Endothelial cell (in vitro differentiated cells): ENCODE measurements at regions not wholly inside any gene's neighbourhood (a gene's known extent, or its start where the extent isn't known, plus 50 kb on each side); places are given as distances from the start of the nearest gene placed in this dataset.

ENCODE experiments used
- DNase-seq: peaks from one replicate; pipeline ENCODE4 v3.0.0; 2021; ENCODE audit warnings: low spot score
- H3K27ac Mint-ChIP-seq: one replicate; pipeline ENCODE4 v1.8.0; 2021; ENCODE audit warnings: mixed read lengths, inconsistent platforms; ENCODE audit not compliant: unreplicated experiment
- H3K27me3 Mint-ChIP-seq: one replicate; pipeline ENCODE4 v1.8.0; 2021; ENCODE audit warnings: mild to moderate bottlenecking, moderate library complexity, mixed read lengths, inconsistent platforms; ENCODE audit not compliant: unreplicated experiment
- H3K36me3 Mint-ChIP-seq: one replicate; pipeline ENCODE4 v1.8.0; 2021; ENCODE audit warnings: mild to moderate bottlenecking, low read depth, mixed read lengths, inconsistent platforms; ENCODE audit not compliant: unreplicated experiment
- H3K4me1 Mint-ChIP-seq: one replicate; pipeline ENCODE4 v1.8.0; 2021; ENCODE audit warnings: mild to moderate bottlenecking, mixed read lengths, inconsistent platforms; ENCODE audit not compliant: unreplicated experiment
- H3K4me3 Mint-ChIP-seq: one replicate; pipeline ENCODE4 v1.8.0; 2021; ENCODE audit warnings: mild to moderate bottlenecking, mixed read lengths, inconsistent platforms; ENCODE audit not compliant: unreplicated experiment
- H3K9me3 Mint-ChIP-seq: one replicate; pipeline ENCODE4 v1.8.0; 2021; ENCODE audit warnings: mixed read lengths, inconsistent platforms; ENCODE audit not compliant: unreplicated experiment
- TF ChIP-seq, protein P1 (sequence below): fragments of 200-600 bp; sonication (generic); IDR thresholded peaks from one replicate; pipeline ENCODE4 v1.5.0; 2021; ENCODE audit warnings: antibody characterized with exemption; ENCODE audit not compliant: unreplicated experiment

DNA sequence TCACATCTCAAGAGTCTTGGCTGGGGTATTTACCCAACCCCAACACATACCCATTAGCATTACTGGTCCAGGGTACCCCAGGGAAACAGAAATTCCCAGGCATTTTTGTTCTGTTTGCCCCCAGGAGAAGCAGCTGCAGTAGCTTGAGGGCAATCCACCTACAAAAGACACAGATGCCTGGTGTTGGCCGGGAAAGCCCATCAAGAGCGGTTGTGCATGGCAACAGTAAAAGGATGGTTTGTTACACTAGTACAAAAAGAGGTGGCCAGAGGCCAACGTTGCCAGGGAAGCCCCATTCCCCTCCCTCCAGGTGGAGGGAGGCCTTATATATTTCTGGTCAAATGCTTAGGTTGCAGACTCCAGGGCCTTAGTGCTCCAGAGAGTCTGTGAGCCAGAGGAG lies 637.8 kb downstream of the BCOR start:
- Mint-ChIP-seq H3K4me1 (no peaks in the 10 kb centered on the region), H3K36me3 (no peaks in the 10 kb centered on the region), H3K27me3 (peaks cover 5% of the 10 kb centered on the region), H3K9me3 (no peaks in the 10 kb centered on the region), H3K27ac (no peak overlapping the region), H3K4me3 (no peak overlapping the region)
- TF ChIP-seq, protein P1, sequence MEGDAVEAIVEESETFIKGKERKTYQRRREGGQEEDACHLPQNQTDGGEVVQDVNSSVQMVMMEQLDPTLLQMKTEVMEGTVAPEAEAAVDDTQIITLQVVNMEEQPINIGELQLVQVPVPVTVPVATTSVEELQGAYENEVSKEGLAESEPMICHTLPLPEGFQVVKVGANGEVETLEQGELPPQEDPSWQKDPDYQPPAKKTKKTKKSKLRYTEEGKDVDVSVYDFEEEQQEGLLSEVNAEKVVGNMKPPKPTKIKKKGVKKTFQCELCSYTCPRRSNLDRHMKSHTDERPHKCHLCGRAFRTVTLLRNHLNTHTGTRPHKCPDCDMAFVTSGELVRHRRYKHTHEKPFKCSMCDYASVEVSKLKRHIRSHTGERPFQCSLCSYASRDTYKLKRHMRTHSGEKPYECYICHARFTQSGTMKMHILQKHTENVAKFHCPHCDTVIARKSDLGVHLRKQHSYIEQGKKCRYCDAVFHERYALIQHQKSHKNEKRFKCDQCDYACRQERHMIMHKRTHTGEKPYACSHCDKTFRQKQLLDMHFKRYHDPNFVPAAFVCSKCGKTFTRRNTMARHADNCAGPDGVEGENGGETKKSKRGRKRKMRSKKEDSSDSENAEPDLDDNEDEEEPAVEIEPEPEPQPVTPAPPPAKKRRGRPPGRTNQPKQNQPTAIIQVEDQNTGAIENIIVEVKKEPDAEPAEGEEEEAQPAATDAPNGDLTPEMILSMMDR = no peak
- DNase-seq = no peak

GRCh38 chrX:39460499-39460898 lies 637.3 kb downstream of the BCOR start:
- DNase-seq = no peak
- H3K9me3 Mint-ChIP-seq = no peaks in the 10 kb centered on the region
- H3K36me3 Mint-ChIP-seq = no peaks in the 10 kb centered on the region
- peaks cover 6% of the 10 kb centered on the region for H3K27me3 Mint-ChIP-seq
- TF ChIP-seq, protein P1 = no peak
- no peak overlapping the region for H3K4me3 Mint-ChIP-seq
- H3K4me1 Mint-ChIP-seq = no peaks in the 10 kb centered on the region
- H3K27ac Mint-ChIP-seq = no peak overlapping the region

DNA sequence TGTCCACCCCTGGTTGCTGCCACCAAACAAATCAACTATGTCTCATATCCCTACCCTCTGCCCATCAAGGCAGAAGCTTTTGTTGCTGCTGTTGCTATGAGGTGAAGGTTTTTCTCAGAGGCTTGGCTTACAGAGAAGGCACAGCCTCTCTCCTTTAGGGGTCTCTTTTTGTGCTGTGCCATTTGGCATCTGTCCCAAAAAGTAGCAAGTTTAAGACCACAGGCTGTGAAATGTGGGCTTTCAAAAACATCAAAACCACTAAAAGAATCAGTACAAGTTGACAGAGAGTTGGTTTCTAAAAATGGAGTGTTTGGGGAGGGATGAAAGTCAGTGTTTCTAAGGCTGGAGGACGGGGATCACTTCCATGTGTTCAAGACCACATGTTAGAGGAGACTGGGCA lies 634.9 kb downstream of the BCOR start:
- Mint-ChIP-seq H3K4me1 (no peaks in the 10 kb centered on the region), H3K9me3 (no peaks in the 10 kb centered on the region), H3K27me3 (peaks cover 6% of the 10 kb centered on the region), H3K27ac (no peak overlapping the region), H3K36me3 (no peaks in the 10 kb centered on the region), H3K4me3 (no peak overlapping the region)
- TF ChIP-seq, protein P1 = no peak
- DNase-seq = no peak

GRCh38 chrX:39464253-39464652 lies 633.5 kb downstream of the BCOR start:
- H3K9me3 Mint-ChIP-seq = no peaks in the 10 kb centered on the region
- H3K36me3 Mint-ChIP-seq = no peaks in the 10 kb centered on the region
- DNase-seq = no peak
- H3K4me3 Mint-ChIP-seq = no peak overlapping the region
- peak overlapping the region; percentile 42 for H3K27ac Mint-ChIP-seq
- peaks cover 6% of the 10 kb centered on the region for H3K27me3 Mint-ChIP-seq
- no peaks in the 10 kb centered on the region for H3K4me1 Mint-ChIP-seq
- TF ChIP-seq, protein P1 = no peak

DNA sequence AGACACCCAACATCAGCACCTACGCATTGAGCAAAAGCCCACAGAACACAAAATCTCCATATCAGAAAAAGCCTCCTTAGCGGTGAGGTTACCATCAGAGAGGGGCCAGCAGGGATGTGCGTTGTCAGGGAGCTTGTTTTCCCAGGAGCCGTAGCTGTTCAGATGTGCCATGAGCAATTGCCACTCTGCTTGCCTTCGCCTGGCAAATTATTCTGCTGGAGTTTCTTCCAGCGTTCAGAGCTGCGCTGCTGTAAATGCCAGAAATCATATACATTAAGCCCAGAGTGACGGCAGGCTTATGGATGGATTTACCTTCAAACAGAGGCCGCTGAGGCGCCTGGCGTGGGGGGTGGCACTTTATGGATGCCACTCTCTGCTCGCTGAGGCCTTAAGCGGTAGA lies 632.3 kb downstream of the BCOR start:
- TF ChIP-seq, protein P1 = no peak
- no peaks in the 10 kb centered on the region for H3K9me3 Mint-ChIP-seq
- H3K36me3 Mint-ChIP-seq = no peaks in the 10 kb centered on the region

More for the DNA sequence above, 632.3 kb downstream of the BCOR start:
- Mint-ChIP-seq H3K4me3 (no peak overlapping the region), H3K27ac (no peak overlapping the region), H3K4me1 (no peaks in the 10 kb centered on the region), H3K27me3 (peaks cover 6% of the 10 kb centered on the region)
- no peak for DNase-seq
